Calu3 (cell line): ENCODE measurements at regions not wholly inside any gene's neighbourhood (a gene's known extent, or its start where the extent isn't known, plus 50 kb on each side); places are given as distances from the start of the nearest gene placed in this dataset.

Experiments used
- BruUV-seq: library from RNA; stranded (reverse); fragments of 400-500 nt; replicated peaks from 2 replicates; lab custom pipeline; 2021; lab: Mats Ljungman, UMichigan
- CTCF ChIA-PET: fragments of 300-600 bp; sonication (Branson Sonifier 250); formaldehyde crosslinking; loops from one replicate; lab custom pipeline; 2022; ENCODE audit warnings: antibody characterized with exemption; lab: Charles Lee
- DNase-seq: peaks from one replicate; pipeline ENCODE4 v3.0.0; 2022
- H3K27ac Mint-ChIP-seq: one replicate; pipeline ENCODE4 v1.8.0; 2022; ENCODE audit warnings: mixed read lengths; ENCODE audit not compliant: unreplicated experiment
- H3K27me3 Mint-ChIP-seq: one replicate; pipeline ENCODE4 v1.8.0; 2022; ENCODE audit warnings: mixed read lengths; ENCODE audit not compliant: unreplicated experiment
- H3K36me3 Mint-ChIP-seq: one replicate; pipeline ENCODE4 v1.8.0; 2022; ENCODE audit warnings: mild to moderate bottlenecking, moderate library complexity, mixed read lengths; ENCODE audit not compliant: insufficient read depth, unreplicated experiment
- H3K4me1 Mint-ChIP-seq: one replicate; pipeline ENCODE4 v1.8.0; 2022; ENCODE audit warnings: mild to moderate bottlenecking, low read depth, mixed read lengths; ENCODE audit not compliant: unreplicated experiment
- H3K4me3 Mint-ChIP-seq: one replicate; pipeline ENCODE4 v1.8.0; 2022; ENCODE audit warnings: mild to moderate bottlenecking, low read depth, moderate library complexity, mixed read lengths; ENCODE audit not compliant: unreplicated experiment
- H3K9me3 Mint-ChIP-seq: one replicate; pipeline ENCODE4 v1.8.0; 2022; ENCODE audit warnings: low read depth, mixed read lengths; ENCODE audit not compliant: unreplicated experiment
- intact Hi-C: fragments of 100-400 bp; cut with micrococcal nuclease; formaldehyde crosslinking; loops from one replicate; pipeline ENCODE4 v1.10.0; 2022; ENCODE audit not compliant: unreplicated experiment
- TF ChIP-seq, protein P1 (sequence below): fragments of 200-600 bp; IDR thresholded peaks from one replicate; pipeline ENCODE4 v1.8.0; 2022; ENCODE audit warnings: antibody characterized with exemption; ENCODE audit not compliant: unreplicated experiment

DNA sequence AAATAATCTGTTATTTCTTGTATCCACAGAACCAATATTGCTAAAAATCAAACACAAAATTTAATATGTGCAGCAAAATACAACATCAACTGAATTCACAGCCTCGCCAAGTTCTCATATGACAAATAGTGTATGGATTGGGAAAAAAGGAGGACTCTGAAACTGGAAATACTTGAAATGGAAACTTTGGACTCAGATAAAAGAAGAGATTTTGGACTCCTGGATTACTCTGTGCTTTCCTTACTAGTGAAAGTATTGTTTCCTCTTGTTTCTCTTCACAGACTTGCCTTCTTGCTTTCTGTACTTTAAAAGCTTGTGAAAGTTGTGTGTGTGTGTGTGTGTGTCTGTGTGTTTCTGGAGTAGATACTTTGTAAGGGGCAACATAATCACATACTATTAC lies 1596.3 kb downstream of the PCDH9 start:
- H3K4me1 Mint-ChIP-seq = no peaks in the 10 kb centered on the region
- H3K27me3 Mint-ChIP-seq = no peaks in the 10 kb centered on the region
- peaks cover 3% of the 10 kb centered on the region for H3K9me3 Mint-ChIP-seq
- no peaks in the 10 kb centered on the region for H3K36me3 Mint-ChIP-seq
- no peak overlapping the region for H3K27ac Mint-ChIP-seq
- intact Hi-C loops = no loop called here
- no peak overlapping the region for H3K4me3 Mint-ChIP-seq
- BruUV-seq = no TSS peak
- CTCF ChIA-PET = no interaction called here
- no peak for DNase-seq
- TF ChIP-seq, protein P1, sequence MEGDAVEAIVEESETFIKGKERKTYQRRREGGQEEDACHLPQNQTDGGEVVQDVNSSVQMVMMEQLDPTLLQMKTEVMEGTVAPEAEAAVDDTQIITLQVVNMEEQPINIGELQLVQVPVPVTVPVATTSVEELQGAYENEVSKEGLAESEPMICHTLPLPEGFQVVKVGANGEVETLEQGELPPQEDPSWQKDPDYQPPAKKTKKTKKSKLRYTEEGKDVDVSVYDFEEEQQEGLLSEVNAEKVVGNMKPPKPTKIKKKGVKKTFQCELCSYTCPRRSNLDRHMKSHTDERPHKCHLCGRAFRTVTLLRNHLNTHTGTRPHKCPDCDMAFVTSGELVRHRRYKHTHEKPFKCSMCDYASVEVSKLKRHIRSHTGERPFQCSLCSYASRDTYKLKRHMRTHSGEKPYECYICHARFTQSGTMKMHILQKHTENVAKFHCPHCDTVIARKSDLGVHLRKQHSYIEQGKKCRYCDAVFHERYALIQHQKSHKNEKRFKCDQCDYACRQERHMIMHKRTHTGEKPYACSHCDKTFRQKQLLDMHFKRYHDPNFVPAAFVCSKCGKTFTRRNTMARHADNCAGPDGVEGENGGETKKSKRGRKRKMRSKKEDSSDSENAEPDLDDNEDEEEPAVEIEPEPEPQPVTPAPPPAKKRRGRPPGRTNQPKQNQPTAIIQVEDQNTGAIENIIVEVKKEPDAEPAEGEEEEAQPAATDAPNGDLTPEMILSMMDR = no peak

DNA sequence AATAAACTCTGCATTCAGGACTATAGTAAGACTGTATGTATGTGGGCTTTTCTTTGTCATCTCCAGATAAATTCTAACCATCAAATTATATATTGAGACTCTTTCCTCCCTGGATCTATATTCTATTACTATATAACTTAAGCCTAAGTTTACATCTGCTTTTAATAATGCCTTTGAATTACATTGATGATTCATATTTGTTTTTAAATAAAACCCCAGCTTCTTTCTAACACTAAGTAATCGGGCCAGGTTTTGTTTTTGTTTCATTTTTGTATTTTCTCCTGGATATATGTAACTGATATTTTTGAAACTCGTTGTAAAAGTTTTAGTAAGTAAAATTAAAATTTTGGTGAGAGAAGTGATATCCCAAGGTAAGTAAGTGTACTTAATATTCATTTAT lies 1599.1 kb downstream of the PCDH9 start:
- TF ChIP-seq, protein P1 = no peak
- Mint-ChIP-seq H3K4me3 (no peak overlapping the region), H3K27ac (no peak overlapping the region)

DNA sequence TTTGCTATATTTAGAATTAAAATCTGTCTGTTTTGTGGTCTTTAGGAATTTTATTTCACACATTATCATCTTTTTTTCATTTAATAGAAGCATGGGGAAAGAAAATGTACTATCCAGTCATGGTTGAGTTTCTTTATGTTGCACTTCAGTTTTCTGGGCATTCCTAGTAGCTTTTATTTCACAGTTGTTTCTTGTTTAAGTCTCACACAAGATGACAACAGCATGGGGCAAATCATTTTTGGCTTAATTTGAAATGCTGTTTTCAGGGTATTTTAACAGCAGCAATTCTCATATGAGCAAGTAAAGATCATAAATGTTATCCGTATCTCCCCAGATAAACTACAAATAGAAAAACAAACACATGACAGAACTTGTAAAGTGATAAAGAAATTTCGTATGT lies 1600.2 kb downstream of the PCDH9 start:
- H3K4me1 Mint-ChIP-seq = no peaks in the 10 kb centered on the region
- no peaks in the 10 kb centered on the region for H3K36me3 Mint-ChIP-seq
- intact Hi-C loops = no loop called here
- CTCF ChIA-PET = no interaction called here
- H3K9me3 Mint-ChIP-seq = peaks cover 3% of the 10 kb centered on the region
- no peak for DNase-seq
- no peaks in the 10 kb centered on the region for H3K27me3 Mint-ChIP-seq
- H3K4me3 Mint-ChIP-seq = no peak overlapping the region
- no peak overlapping the region for H3K27ac Mint-ChIP-seq
- no TSS peak for BruUV-seq
- TF ChIP-seq, protein P1 = no peak

More for the DNA sequence above, 1599.1 kb downstream of the PCDH9 start:
- BruUV-seq = no TSS peak
- Mint-ChIP-seq H3K9me3 (peaks cover 3% of the 10 kb centered on the region), H3K4me1 (no peaks in the 10 kb centered on the region), H3K27me3 (no peaks in the 10 kb centered on the region), H3K36me3 (no peaks in the 10 kb centered on the region)
- intact Hi-C loops = no loop called here
- CTCF ChIA-PET = no interaction called here
- DNase-seq = no peak

DNA sequence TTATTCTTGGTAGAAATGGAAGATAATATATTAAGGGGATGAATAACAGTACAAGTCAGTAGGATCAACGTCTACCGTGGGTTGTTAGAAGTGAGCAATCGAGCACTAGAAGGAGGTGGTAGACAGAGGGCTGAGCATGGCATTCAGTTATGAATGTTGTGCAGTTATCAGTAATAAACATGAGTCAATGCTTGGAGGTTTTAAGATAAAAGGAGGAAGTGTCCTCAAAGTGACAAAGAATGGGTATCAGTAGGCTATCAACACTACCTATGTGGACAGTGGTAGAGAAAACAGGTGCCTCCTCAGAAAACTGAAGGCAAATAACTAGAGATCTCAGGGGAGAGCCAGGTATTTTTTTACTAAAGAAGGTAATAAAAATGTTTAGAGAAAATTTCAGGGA lies 1607.0 kb downstream of the PCDH9 start:
- Mint-ChIP-seq H3K4me1 (no peaks in the 10 kb centered on the region), H3K27ac (no peak overlapping the region), H3K9me3 (no peaks in the 10 kb centered on the region), H3K4me3 (no peak overlapping the region), H3K36me3 (no peaks in the 10 kb centered on the region), H3K27me3 (no peaks in the 10 kb centered on the region)
- no peak for DNase-seq
- TF ChIP-seq, protein P1 = no peak
- BruUV-seq = no TSS peak
- intact Hi-C loops = no loop called here
- CTCF ChIA-PET = no interaction called here
